Activated CD8-positive, alpha-beta memory T cell treated with anti-CD3 and anti-CD28 coated beads, Interleukin-2, amount 50 U/mL, for 4 hours (primary cell): ENCODE measurements at regions not wholly inside any gene's neighbourhood (a gene's known extent, or its start where the extent isn't known, plus 50 kb on each side); places are given as distances from the start of the nearest gene placed in this dataset.

Experiments
- DNase-seq: peaks from one replicate; pipeline ENCODE4 v3.0.0-alpha.2; 2020

GRCh38 chr7:139561-140243, 52.7 kb upstream of the FAM20C start:
- DNase-seq: no peak

GRCh38 chr7:140996-141395, 51.4 kb upstream of the FAM20C start:
- no peak for DNase-seq

- no peak for DNase-seq
Observed at GRCh38 chr7:142248-142941, 50.0 kb upstream of the FAM20C start.
